ENCODE measurements at regions not wholly inside any gene's neighbourhood (a gene's known extent, or its start where the extent isn't known, plus 50 kb on each side); places are given as distances from the start of the nearest gene placed in this dataset.

DNA sequence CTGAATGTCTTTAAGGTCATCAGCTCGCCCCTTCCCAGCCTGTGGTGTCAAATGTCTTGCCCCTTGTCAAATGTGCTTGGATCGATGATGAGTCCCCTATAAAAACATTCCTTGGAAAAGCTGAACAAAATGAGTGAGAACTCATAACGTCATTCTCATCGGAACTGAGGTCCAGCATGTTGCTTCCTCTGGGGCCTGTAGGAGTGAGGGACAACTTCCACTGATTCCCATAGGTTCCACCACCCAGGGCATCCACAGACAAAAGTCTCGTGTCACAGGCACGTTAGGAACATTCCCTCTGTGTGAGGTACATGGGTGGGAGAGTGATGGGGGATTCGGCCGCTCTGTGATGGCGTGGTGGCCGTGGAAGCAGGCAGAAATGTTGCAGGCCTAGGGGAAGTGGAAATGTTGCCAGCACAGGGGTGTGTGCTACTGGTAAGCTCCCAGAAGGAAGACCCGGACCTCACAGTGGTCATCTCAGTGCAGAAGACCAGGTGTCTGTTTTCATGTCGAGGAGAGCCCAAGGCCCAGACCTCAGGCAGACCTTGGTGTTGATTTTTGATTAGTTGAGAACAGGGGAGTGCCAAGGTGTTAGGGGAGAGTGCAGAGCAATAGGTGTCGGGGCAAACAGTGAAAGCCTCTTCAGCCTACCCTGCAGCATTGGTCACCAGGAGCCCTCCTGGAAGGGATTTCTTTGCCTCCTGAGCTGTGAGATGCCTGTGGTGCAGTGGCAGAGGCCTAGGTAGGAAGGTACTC lies 96.8 kb downstream of the SNRPN start:
- DNase-seq = no peak
- intact Hi-C loops (cut with DNase I, micrococcal nuclease) = no loop called here
- Mint-ChIP-seq H3K27me3 (no peaks in the 10 kb centered on the region), H3K4me3 (no peak overlapping the region), H3K9me3 (ENCODE audit: low read depth) (peaks cover 71% of the 10 kb centered on the region), H3K27ac (no peak overlapping the region), H3K36me3 (ENCODE audit: low read depth) (peaks cover 97% of the 10 kb centered on the region), H3K4me1 (no peaks in the 10 kb centered on the region)
- ATAC-seq = no peak
- POLR2A ChIA-PET = no interaction called here
- CTCF ChIA-PET = no interaction called here

DNA sequence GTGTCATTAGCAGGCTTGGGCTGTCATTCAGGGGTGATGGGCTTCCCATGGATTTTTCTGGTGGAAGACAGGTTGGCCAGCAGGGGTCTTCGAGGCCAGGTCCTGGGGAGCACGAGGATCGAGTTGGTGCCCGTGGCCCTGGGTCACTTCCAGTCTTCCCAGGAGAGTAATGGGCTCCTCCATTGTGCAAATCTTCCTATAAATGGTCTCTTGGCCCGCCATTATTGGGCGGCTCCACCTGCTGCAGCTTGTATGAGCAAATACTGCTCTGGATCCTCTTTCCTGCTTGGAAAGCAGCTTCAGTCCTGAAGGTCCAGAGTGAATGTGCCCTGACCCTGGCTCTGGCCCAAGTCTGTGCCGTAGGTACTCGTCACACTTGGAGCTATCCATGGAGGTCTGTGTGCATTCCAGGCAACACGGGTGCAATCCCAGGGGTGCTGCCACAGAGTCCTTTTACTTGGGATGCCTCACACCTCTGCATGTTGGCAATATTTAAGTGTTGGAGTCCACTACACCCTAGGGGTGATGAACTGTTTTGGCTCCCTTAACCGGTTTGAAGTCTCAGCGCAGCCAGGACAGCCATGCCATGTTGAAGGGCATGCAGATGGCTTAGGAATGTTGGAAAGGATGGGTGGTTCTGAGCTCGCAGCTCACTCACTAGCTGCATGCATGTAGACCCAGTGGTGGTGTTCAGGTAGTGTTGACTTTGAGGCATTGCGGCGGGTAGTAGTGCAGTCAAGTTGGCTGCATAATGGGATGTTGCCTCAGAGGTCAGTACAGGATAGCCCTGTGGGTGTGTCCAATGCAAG lies 97.6 kb downstream of the SNRPN start:
- ChIA-PET CTCF (no interaction called here), POLR2A (no interaction called here)
- intact Hi-C loops (cut with DNase I, micrococcal nuclease) = no loop called here
- ATAC-seq = no peak
- H3K27ac Mint-ChIP-seq = no peak overlapping the region
- no peak for DNase-seq
- peaks cover 73% of the 10 kb centered on the region for H3K9me3 Mint-ChIP-seq (ENCODE audit: low read depth)
- no peak overlapping the region for H3K4me3 Mint-ChIP-seq
- no peaks in the 10 kb centered on the region for H3K4me1 Mint-ChIP-seq
- H3K36me3 Mint-ChIP-seq (ENCODE audit: low read depth) = peaks cover 97% of the 10 kb centered on the region
- no peaks in the 10 kb centered on the region for H3K27me3 Mint-ChIP-seq

DNA sequence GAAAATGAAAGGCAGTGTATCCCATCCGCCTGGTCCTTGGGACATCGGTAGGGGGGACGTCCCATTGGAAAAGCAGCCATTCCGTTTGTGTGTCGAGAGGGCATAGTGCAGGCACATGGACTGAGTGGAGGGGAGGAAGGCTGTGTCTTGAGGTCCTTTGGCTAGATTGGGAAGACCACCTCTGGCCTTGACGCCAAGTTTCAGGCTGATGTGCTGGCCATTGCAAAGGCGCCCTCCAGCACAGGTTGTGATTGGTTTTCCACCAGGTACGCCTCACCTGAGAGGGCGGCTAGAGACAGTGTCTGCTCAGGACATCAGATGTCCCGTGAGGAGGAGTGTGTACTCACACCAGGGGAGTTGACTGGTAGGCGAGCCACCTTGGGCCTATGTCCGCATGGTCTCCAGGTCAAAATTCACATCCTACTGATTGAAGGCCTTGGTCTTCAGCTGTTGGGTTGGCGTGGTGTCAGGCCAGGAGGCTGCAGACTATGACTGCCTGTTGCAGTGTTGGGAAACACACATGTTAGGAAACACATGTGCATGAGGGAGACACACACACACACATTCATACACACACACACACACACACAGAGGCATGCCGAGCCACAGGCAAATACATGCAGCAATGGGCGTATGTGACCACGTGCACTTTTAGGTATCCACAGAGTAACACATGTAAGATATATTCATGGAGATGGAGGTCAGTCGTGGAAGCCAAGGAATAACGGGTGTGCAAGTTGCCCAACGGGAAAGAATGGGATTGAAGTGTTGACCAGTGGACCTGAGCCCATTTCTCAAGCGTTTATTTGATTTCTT lies 98.4 kb downstream of the SNRPN start:
- Mint-ChIP-seq H3K9me3 (ENCODE audit: low read depth) (peaks cover 77% of the 10 kb centered on the region), H3K27me3 (no peaks in the 10 kb centered on the region)

DNA sequence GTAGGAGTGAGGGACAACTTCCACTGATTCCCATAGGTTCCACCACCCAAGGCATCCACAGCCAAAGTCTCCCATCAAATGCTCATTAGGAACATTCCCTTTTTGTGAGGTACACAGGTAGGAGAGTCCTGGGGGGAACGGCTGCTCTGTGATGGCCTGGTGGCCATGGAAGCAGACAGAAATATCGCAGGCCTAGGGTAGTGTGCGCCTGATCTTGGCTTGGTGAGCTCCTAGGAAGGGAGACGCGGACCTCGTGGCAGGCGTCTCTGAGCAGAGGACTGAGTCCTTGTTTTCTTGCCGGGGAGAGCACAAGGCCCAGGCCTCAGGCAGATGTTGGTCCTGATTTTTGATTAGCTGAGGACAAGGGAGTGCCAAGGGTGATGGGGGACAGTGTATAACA lies 99.5 kb downstream of the SNRPN start:
- H3K36me3 Mint-ChIP-seq (ENCODE audit: low read depth) = peaks cover 100% of the 10 kb centered on the region
- no peak overlapping the region for H3K4me3 Mint-ChIP-seq
- ChIA-PET CTCF (no interaction called here), POLR2A (no interaction called here)
- ATAC-seq (no peak), DNase-seq (no peak)
- peaks cover 86% of the 10 kb centered on the region for H3K9me3 Mint-ChIP-seq (ENCODE audit: low read depth)
- H3K27me3 Mint-ChIP-seq = no peaks in the 10 kb centered on the region
- no peaks in the 10 kb centered on the region for H3K4me1 Mint-ChIP-seq
- intact Hi-C loops (cut with DNase I, micrococcal nuclease) = no loop called here
- no peak overlapping the region for H3K27ac Mint-ChIP-seq

More for the DNA sequence above, 98.4 kb downstream of the SNRPN start:
- Mint-ChIP-seq H3K4me1 (no peaks in the 10 kb centered on the region), H3K36me3 (ENCODE audit: low read depth) (peaks cover 98% of the 10 kb centered on the region), H3K27ac (no peak overlapping the region), H3K4me3 (no peak overlapping the region)
- no peak for ATAC-seq
- DNase-seq = no peak
- intact Hi-C loops (cut with DNase I, micrococcal nuclease) = no loop called here
- CTCF ChIA-PET = no interaction called here
- POLR2A ChIA-PET = no interaction called here

DNA sequence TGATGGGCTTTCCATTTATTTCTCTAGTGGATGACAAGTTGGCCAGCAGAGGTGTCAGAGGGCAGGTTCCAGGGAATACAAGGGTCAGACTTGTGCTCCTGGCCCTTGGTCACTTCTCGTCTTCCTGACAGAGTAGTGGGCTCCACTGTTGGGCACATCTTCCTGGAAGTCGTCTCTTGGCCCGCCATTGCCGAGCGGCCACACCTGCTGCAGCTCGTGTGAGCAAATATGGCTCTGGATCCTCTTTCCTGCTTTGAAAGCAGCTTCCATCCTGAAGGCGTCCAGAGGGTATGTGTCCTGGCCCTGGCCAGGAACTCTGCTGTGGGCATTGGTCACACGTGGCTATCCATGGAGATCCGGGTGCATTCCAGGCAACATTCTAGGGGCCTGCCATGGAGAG lies 100.2 kb downstream of the SNRPN start:
- H3K27me3 Mint-ChIP-seq = no peaks in the 10 kb centered on the region
- DNase-seq = no peak
- ChIA-PET CTCF (no interaction called here), POLR2A (no interaction called here)
- no peak for ATAC-seq
- H3K4me3 Mint-ChIP-seq = no peak overlapping the region
- peaks cover 88% of the 10 kb centered on the region for H3K9me3 Mint-ChIP-seq (ENCODE audit: low read depth)
- H3K4me1 Mint-ChIP-seq = no peaks in the 10 kb centered on the region
- intact Hi-C loops (cut with DNase I, micrococcal nuclease) = no loop called here
- H3K36me3 Mint-ChIP-seq (ENCODE audit: low read depth) = peaks cover 100% of the 10 kb centered on the region
- no peak overlapping the region for H3K27ac Mint-ChIP-seq

DNA sequence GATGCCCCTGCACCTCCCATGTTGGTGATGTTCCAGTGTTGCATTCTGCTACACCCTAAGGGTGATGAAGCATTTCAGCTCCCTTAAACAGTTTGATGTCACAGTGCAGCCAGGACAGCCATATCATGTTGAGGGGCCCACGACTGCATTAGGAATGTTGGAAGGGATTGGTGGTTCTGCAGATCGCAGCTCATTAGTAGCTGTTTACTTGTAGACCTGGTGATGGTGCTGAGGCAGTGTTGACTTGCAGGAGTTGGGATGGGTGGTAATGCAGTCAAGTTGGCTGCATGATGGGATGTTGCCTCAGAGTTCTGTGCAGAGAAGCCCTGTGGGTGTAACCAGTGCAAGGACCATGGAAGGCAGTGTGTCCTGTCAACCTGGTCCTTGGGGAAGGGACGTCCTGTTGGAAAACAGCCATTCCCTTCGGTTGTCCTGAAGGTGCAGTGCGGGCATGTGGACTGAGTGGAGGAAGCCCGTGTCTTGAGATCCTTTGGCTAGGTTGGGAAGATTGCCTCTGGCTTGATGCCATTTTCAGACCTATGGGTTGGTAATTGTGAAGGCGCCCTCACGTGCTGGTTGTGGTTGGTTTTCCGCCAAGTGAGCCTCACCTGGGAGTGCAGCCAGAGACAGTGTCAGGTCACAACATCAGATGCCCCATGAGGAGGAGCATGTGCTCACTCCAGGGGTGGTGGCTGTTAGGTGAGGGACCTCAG lies 100.7 kb downstream of the SNRPN start:
- intact Hi-C loops (cut with DNase I, micrococcal nuclease) = no loop called here
- no peak for DNase-seq
- H3K36me3 Mint-ChIP-seq (ENCODE audit: low read depth) = peaks cover 100% of the 10 kb centered on the region
- H3K9me3 Mint-ChIP-seq (ENCODE audit: low read depth) = peaks cover 88% of the 10 kb centered on the region
- CTCF ChIA-PET = no interaction called here
- POLR2A ChIA-PET = no interaction called here
- no peaks in the 10 kb centered on the region for H3K4me1 Mint-ChIP-seq
- H3K27ac Mint-ChIP-seq = no peak overlapping the region
- no peak overlapping the region for H3K4me3 Mint-ChIP-seq
- ATAC-seq = no peak
- no peaks in the 10 kb centered on the region for H3K27me3 Mint-ChIP-seq

DNA sequence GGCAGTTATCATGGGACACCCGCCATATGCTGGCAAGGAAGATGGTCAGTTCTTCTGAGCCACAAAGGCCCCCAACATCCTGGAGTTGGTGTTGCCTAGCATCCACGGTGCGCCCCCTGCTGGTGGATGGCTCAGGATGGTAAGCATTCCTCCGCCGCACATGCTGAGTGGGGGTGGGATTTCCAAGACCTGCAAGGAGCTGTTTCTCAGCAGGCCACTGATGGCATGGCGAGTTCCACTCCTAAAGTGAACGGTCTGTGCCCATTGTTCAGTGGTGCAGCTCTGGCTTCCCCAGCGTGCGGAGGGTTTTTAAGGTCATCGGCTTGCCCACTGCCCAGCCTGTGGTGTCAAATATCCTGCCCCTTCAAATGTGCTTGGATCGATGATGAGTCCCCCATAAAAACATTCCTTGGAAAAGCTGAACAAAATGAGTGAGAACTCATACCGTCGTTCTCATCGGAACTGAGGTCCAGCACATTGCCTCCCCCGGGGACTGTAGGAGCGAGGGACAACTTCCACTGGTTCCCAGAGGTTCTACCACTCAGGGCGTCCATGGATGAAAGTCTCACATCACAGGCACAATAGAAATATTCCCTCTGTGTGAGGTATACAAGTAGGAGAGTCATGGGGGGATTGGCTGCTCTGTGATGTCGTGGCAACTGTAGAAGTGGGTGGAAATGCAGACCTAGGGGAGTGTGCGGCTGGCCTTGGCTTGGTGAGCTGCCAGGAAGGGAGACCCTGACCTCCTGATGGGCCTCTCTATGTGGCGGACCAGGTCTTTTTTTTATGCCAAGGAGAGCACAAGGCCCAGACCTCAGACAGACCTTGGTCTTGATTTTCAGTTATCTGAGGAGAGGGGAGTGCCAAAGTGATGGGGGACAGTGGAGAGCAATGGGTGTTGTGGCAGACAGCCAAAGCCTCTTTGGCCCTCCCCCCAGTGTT lies 102.0 kb downstream of the SNRPN start:
- POLR2A ChIA-PET = no interaction called here
- intact Hi-C loops (cut with DNase I, micrococcal nuclease) = no loop called here

DNA sequence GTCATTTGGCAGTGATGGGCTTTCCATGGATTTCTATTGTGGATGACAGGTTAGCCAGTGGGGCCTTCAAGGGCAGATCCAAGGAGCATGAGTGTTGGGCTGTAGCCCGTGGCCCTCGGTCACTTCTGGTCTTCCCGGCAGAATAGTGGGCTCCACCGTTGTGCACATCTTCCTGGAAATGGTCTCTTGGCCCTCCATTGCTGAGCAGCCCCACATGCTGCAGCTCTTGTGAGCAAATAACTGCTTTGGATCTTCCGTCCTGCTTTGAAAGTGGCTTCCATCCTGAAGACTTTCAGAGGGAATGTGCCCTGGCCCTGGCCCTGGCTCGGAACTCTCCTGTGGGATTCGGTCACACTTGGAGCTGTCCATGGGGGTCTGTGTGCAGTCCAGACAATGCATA lies 102.8 kb downstream of the SNRPN start:
- no peak for ATAC-seq

More for the DNA sequence above, 102.0 kb downstream of the SNRPN start:
- Mint-ChIP-seq H3K4me1 (no peaks in the 10 kb centered on the region), H3K27me3 (no peaks in the 10 kb centered on the region), H3K9me3 (ENCODE audit: low read depth) (peaks cover 86% of the 10 kb centered on the region), H3K27ac (no peak overlapping the region), H3K4me3 (no peak overlapping the region), H3K36me3 (ENCODE audit: low read depth) (peaks cover 100% of the 10 kb centered on the region)
- no peak for DNase-seq
- no peak for ATAC-seq
- CTCF ChIA-PET = interaction anchor here (0.6 kb wide), 1 partner anchor 12 kb away, joined by 4 read pairs; no protein-coding TSS in a partner anchor

DNA sequence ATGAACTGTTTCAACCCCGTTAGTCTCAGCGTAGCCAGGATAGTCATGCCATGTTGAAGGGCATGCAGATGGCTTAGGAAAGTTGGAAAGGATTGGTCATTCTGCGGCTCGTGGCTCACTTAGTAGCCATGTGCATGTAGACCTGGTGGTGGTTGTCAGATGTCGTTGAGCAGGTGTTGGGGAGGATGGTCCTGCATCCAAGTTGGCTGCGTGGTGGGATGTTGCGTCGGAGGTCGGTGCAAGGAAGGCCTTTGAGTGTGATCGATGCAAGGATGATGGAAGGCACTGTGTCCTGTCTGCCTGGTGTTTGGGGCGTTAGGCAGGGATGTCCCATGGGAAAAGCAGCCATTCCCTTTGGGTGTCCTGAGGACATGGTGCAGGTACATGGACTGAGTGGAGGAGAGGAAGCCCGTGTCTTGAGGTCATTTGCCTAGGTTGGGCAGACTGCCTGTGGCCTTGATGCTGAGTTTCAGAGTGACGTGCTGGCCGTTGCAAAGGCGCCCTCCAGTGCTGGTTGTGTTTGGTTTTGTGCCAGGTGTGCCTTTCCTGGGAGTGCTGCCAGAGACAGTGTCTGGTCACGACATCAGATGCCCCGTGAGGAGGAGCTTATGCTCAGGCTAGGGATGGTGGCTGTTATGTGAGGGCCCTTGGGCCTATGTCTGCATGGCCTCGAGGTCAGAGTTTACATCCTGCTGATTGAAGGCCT lies 103.4 kb downstream of the SNRPN start:
- Mint-ChIP-seq H3K27me3 (no peaks in the 10 kb centered on the region), H3K27ac (no peak overlapping the region), H3K4me1 (no peaks in the 10 kb centered on the region), H3K4me3 (no peak overlapping the region), H3K36me3 (ENCODE audit: low read depth) (peaks cover 100% of the 10 kb centered on the region), H3K9me3 (ENCODE audit: low read depth) (peaks cover 92% of the 10 kb centered on the region)
- DNase-seq (no peak), ATAC-seq (no peak)
- intact Hi-C loops (cut with DNase I, micrococcal nuclease) = no loop called here
- CTCF ChIA-PET = no interaction called here
- POLR2A ChIA-PET = no interaction called here

More for the DNA sequence above, 102.8 kb downstream of the SNRPN start:
- H3K9me3 Mint-ChIP-seq (ENCODE audit: low read depth) = peaks cover 92% of the 10 kb centered on the region
- intact Hi-C loops (cut with DNase I, micrococcal nuclease) = no loop called here
- peaks cover 100% of the 10 kb centered on the region for H3K36me3 Mint-ChIP-seq (ENCODE audit: low read depth)
- no peak overlapping the region for H3K27ac Mint-ChIP-seq
- ChIA-PET CTCF (no interaction called here), POLR2A (no interaction called here)
- H3K4me1 Mint-ChIP-seq = no peaks in the 10 kb centered on the region
- H3K27me3 Mint-ChIP-seq = no peaks in the 10 kb centered on the region
- no peak for DNase-seq
- H3K4me3 Mint-ChIP-seq = no peak overlapping the region

DNA sequence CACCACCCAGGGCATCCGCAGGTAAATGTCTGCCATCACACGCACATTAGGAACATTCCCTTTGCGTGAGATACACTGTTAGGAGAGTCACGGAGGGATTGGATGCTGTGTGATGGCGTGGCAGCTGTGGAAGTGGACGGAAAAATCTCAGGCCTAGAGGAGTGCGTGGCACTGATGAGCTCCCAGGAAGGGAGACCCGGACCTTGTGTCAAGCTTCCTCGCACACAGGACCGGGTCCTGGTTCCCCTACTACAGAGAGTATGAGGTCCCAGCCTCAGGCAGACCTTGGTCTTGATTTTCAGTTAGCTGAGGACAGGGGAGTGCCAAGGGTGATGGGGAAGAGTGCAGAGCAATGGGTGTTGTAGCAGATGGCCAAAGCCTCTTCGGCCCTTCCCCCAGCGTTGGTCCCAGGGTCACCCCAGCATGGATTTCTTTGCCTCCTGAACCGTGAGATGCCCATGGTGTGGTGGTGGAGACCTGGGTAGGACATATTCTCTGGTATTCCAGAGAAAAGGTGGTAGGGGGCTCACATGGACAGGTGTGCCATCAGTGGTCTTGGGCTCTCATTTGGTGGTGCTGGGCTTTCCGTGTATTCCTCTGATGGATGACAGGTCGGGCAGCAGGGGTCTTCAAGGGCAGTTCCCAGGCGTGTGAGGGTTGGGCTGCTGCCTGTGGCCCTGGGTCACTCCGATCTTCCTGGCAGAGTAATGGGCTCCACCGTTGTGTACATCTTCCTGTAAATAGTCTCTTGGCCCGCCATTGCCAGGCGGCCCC lies 105.1 kb downstream of the SNRPN start:
- peaks cover 90% of the 10 kb centered on the region for H3K9me3 Mint-ChIP-seq (ENCODE audit: low read depth)
- ATAC-seq = no peak
- ChIA-PET POLR2A (no interaction called here), CTCF (no interaction called here)
- H3K36me3 Mint-ChIP-seq (ENCODE audit: low read depth) = peaks cover 100% of the 10 kb centered on the region
- no peaks in the 10 kb centered on the region for H3K4me1 Mint-ChIP-seq
- intact Hi-C loops (cut with DNase I, micrococcal nuclease) = no loop called here
- no peaks in the 10 kb centered on the region for H3K27me3 Mint-ChIP-seq
- H3K27ac Mint-ChIP-seq = no peak overlapping the region
- DNase-seq = no peak
- H3K4me3 Mint-ChIP-seq = no peak overlapping the region
